ENCODE measurements at regions not wholly inside any gene's neighbourhood (a gene's known extent, or its start where the extent isn't known, plus 50 kb on each side); places are given as distances from the start of the nearest gene placed in this dataset.

DNA sequence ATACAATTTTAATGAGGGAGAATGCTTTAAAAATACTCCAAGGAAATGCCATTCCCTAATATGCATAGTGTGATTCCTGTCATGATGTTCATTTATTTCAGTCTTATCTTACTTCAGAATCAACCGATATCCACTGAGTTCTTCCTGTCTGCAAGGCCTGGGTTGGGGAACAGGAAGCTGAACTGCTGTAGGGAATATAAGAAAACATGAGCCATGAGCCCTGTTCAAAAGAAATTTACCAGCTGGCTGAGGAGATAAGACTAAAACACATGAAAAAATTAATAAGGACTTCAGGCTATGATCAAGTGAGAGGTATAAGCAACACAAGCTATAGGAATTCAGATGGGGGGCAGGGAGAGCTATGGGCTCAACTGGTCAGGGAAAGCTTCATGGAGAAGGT lies 184.7 kb downstream of the PLPP4 start:
- no peaks in the 10 kb centered on the region for H3K79me2 ChIP-seq (ENCODE audit: insufficient read depth, low read depth, low read length)
- no peaks in the 10 kb centered on the region for H3K36me3 ChIP-seq (ENCODE audit: insufficient read depth, low read length)
- ChIA-PET CTCF (ENCODE audit: unreplicated experiment) (no interaction called here), POLR2A (no interaction called here)
- BruUV-seq (replicated peaks) = no TSS peak
- DNase-seq (ENCODE audit: low spot score) = no peak
- intact Hi-C loops (cut with micrococcal nuclease; ENCODE audit: unreplicated experiment) = no loop called here
- H3K9me2 ChIP-seq (ENCODE audit: insufficient read depth, low read length) = no peaks in the 10 kb centered on the region
- TF ChIP-seq, protein P1, sequence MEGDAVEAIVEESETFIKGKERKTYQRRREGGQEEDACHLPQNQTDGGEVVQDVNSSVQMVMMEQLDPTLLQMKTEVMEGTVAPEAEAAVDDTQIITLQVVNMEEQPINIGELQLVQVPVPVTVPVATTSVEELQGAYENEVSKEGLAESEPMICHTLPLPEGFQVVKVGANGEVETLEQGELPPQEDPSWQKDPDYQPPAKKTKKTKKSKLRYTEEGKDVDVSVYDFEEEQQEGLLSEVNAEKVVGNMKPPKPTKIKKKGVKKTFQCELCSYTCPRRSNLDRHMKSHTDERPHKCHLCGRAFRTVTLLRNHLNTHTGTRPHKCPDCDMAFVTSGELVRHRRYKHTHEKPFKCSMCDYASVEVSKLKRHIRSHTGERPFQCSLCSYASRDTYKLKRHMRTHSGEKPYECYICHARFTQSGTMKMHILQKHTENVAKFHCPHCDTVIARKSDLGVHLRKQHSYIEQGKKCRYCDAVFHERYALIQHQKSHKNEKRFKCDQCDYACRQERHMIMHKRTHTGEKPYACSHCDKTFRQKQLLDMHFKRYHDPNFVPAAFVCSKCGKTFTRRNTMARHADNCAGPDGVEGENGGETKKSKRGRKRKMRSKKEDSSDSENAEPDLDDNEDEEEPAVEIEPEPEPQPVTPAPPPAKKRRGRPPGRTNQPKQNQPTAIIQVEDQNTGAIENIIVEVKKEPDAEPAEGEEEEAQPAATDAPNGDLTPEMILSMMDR (conservative IDR thresholded peaks at IDR 0.05; ENCODE audit: low read length) = no peak
- no peak for TF ChIP-seq EZH2phosphoT487 (IDR thresholded peaks at IDR 0.05; ENCODE audit: borderline replicate concordance, low read depth, low read length)
- H4K20me1 ChIP-seq (ENCODE audit: insufficient read depth, low read length) = no peaks in the 10 kb centered on the region
- H3K4me1 ChIP-seq (ENCODE audit: insufficient read depth, low read length, poor library complexity, severe bottlenecking) = no peaks in the 10 kb centered on the region
- no peak overlapping the region for H3K4me3 ChIP-seq (ENCODE audit: low read depth, low read length, poor library complexity, severe bottlenecking)
- H2AFZ ChIP-seq (ENCODE audit: low read length) = no peak overlapping the region
- H3K27ac ChIP-seq (ENCODE audit: low read depth, low read length, poor library complexity, severe bottlenecking) = no peak overlapping the region
- H3K4me2 ChIP-seq (ENCODE audit: low read length) = no peak overlapping the region
- no peaks in the 10 kb centered on the region for H3K9me3 ChIP-seq (ENCODE audit: low read length)

DNA sequence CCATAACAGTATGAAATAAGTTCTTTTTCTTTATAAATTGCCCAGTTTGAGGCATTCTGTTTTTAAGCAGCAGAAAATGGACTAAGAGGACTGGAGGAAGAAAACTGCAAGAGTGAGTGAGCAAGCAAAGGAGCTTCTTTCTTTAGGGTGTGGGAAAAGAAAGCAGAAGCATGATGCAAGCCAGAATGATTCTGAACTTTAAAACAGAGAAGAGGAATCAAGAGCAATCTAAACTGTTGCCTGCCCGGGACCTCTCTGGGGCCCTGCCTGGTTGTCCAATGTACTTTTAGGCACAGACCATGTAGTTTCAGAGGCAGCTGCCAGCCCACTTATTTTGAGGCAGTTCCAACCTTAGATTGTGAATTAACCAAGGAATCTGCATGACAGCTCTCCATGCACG lies 186.3 kb downstream of the PLPP4 start:
- no peaks in the 10 kb centered on the region for H3K36me3 ChIP-seq (ENCODE audit: insufficient read depth, low read length)
- H3K79me2 ChIP-seq (ENCODE audit: insufficient read depth, low read depth, low read length) = no peaks in the 10 kb centered on the region
- no peak overlapping the region for H3K4me3 ChIP-seq (ENCODE audit: low read depth, low read length, poor library complexity, severe bottlenecking)
- no peak for TF ChIP-seq EZH2phosphoT487 (IDR thresholded peaks at IDR 0.05; ENCODE audit: borderline replicate concordance, low read depth, low read length)
- TF ChIP-seq, protein P1 (conservative IDR thresholded peaks at IDR 0.05; ENCODE audit: low read length) = no peak
- H2AFZ ChIP-seq (ENCODE audit: low read length) = no peak overlapping the region
- CTCF ChIA-PET (ENCODE audit: unreplicated experiment) = interaction anchor here (0.6 kb wide), 1 partner anchor 150 kb away, joined by 3 read pairs; no protein-coding TSS in a partner anchor
- intact Hi-C loops (cut with micrococcal nuclease; ENCODE audit: unreplicated experiment) = no loop called here
- no peaks in the 10 kb centered on the region for H3K4me1 ChIP-seq (ENCODE audit: insufficient read depth, low read length, poor library complexity, severe bottlenecking)
- no peaks in the 10 kb centered on the region for H3K9me2 ChIP-seq (ENCODE audit: insufficient read depth, low read length)
- DNase-seq (ENCODE audit: low spot score) = no peak
- no peak overlapping the region for H3K4me2 ChIP-seq (ENCODE audit: low read length)
- H4K20me1 ChIP-seq (ENCODE audit: insufficient read depth, low read length) = no peaks in the 10 kb centered on the region
- POLR2A ChIA-PET = interaction anchor here (0.6 kb wide), 1 partner anchor 801 kb away, joined by 3 read pairs; no protein-coding TSS in a partner anchor
- no TSS peak for BruUV-seq (replicated peaks)
- H3K27ac ChIP-seq (ENCODE audit: low read depth, low read length, poor library complexity, severe bottlenecking) = no peak overlapping the region
- H3K9me3 ChIP-seq (ENCODE audit: low read length) = no peaks in the 10 kb centered on the region

DNA sequence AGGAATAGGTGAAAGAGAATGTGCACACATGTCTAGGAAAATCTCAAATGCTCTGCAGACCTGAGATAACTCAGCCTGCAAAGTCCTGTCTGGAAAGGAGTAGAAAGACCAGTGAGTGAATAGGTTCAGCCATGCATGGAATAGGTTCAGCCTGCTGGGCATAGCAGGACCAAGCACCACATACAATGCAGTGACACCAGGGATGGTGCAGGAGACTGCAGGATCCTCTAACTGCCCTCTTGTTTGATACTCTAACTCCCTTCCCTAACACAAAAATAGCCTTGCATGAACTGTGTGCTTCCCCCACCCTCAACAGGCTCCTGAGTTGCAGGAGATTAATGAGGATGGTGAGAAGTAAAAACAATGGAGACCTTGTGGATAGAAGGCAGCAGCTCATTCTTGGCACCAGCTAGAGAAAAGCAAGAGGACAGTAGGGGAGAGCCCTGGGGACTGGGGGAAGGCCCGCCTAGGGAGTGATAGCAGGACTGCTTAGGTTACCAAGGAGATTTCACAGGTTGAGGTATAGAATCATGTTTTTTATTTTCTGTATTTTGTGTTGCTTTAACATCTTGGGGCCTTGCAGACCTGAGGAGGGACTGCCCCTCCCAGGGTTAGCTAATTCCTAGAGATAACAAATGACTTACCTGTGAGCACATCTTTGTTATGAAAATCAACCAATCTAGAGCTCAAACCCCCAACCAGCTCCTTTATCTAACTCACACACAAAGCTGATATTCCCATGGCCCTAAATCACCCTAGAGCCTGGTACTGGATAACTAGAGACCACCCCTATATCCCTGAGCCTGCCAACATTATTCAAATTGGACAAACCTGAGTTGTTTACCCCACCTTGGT lies 187.8 kb downstream of the PLPP4 start:
- H3K9me3 ChIP-seq (ENCODE audit: low read length) = no peaks in the 10 kb centered on the region
- intact Hi-C loops (cut with micrococcal nuclease; ENCODE audit: unreplicated experiment) = no loop called here
- H2AFZ ChIP-seq (ENCODE audit: low read length) = no peak overlapping the region
- no peaks in the 10 kb centered on the region for H3K79me2 ChIP-seq (ENCODE audit: insufficient read depth, low read depth, low read length)
- TF ChIP-seq EZH2phosphoT487 (IDR thresholded peaks at IDR 0.05; ENCODE audit: borderline replicate concordance, low read depth, low read length) = no peak
- H3K9me2 ChIP-seq (ENCODE audit: insufficient read depth, low read length) = no peaks in the 10 kb centered on the region
- BruUV-seq (replicated peaks) = no TSS peak
- no peaks in the 10 kb centered on the region for H3K36me3 ChIP-seq (ENCODE audit: insufficient read depth, low read length)
- no peak overlapping the region for H3K4me3 ChIP-seq (ENCODE audit: low read depth, low read length, poor library complexity, severe bottlenecking)
- POLR2A ChIA-PET = no interaction called here
- DNase-seq (ENCODE audit: low spot score) = no peak
- CTCF ChIA-PET (ENCODE audit: unreplicated experiment) = interaction anchor here (1.4 kb wide), 1 partner anchor 9 kb away, joined by 3 read pairs; no protein-coding TSS in a partner anchor
- H3K4me2 ChIP-seq (ENCODE audit: low read length) = no peak overlapping the region
- H3K4me1 ChIP-seq (ENCODE audit: insufficient read depth, low read length, poor library complexity, severe bottlenecking) = no peaks in the 10 kb centered on the region
- H3K27ac ChIP-seq (ENCODE audit: low read depth, low read length, poor library complexity, severe bottlenecking) = no peak overlapping the region
- no peaks in the 10 kb centered on the region for H4K20me1 ChIP-seq (ENCODE audit: insufficient read depth, low read length)

All from OCI-LY7 (cell line).